GM12892 (cell line): ENCODE measurements at regions not wholly inside any gene's neighbourhood (a gene's known extent, or its start where the extent isn't known, plus 50 kb on each side); places are given as distances from the start of the nearest gene placed in this dataset.

ENCODE experiments used
- DNase-seq: peaks from one replicate; pipeline ENCODE4 v3.0.0; 2011; ENCODE audit not compliant: insufficient read length
- FAIRE-seq: peaks from 2 replicates; lab custom pipeline; 2011; peaks lifted over from hg19 to GRCh38; lab: Jason Lieb, UNC
- POLR2A ChIP-seq: IDR thresholded peaks from 2 replicates; pipeline ENCODE4 v1.6.1; 2011; ENCODE audit warnings: low read depth, low read length, control low read depth
- POLR2AphosphoS5 ChIP-seq: IDR thresholded peaks from 2 replicates; pipeline ENCODE4 v1.6.1; 2011; ENCODE audit warnings: low read depth, low read length, control low read depth
- TAF1 ChIP-seq: IDR thresholded peaks from 2 replicates; pipeline ENCODE4 v1.6.1; 2011; ENCODE audit warnings: low read depth, mild to moderate bottlenecking, control low read depth, low read length, borderline replicate concordance

DNA sequence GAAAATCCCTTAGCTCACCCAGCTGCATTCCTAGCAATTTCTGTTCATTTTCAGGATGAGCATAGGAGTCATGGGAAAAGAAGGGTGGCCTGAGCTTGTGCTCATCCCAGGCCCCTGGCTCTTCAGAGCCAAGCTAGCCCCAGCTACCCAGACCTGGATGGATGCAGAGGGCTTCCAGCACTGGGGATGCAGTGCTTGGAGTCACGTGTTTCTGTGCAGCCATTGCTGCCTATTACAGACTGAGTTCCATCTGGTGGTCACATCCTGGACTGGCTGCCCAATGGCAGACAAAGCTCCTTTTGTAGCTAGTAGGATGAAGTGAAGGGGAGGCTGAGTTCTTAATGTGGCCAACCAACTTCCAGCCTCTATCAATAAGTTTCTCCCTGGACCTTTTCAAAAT, 54.2 kb upstream of the JDP2 start:
- FAIRE-seq = no peak
- TF ChIP-seq TAF1 (no peak), POLR2A (no peak), POLR2AphosphoS5 (no peak)
- DNase-seq = no peak

GRCh38 chr14:75374911-75375310, 52.9 kb upstream of the JDP2 start:
- DNase-seq (no peak), FAIRE-seq (no peak)
- no peak for TF ChIP-seq TAF1
- no peak for TF ChIP-seq POLR2A
- TF ChIP-seq POLR2AphosphoS5 = no peak

GRCh38 chr14:75375983-75376382, 51.8 kb upstream of the JDP2 start:
- FAIRE-seq = no peak
- no peak for DNase-seq
- TF ChIP-seq POLR2A (no peak), POLR2AphosphoS5 (no peak), TAF1 (no peak)
